AG04450 (cell line): ENCODE measurements at regions not wholly inside any gene's neighbourhood (a gene's known extent, or its start where the extent isn't known, plus 50 kb on each side); places are given as distances from the start of the nearest gene placed in this dataset.

Source experiments
- CTCF ChIA-PET: fragments of 300-600, 350-600 bp; formaldehyde crosslinking; extraction: SDS; loops from one replicate; lab custom pipeline; 2022; ENCODE audit warnings: antibody characterized with exemption, inconsistent platforms; lab: Charles Lee
- POLR2A ChIA-PET: fragments of 350-600 bp; formaldehyde crosslinking; extraction: SDS; loops from one replicate; lab custom pipeline; 2021; ENCODE audit warnings: antibody characterized with exemption, inconsistent platforms; lab: Yijun Ruan, JAX
- DNase-seq: peaks from one replicate; pipeline ENCODE4 v3.0.0-alpha.2; 2011; ENCODE audit warnings: low read depth, low spot score
- H3K27ac ChIP-seq: one replicate; pipeline ENCODE4 v1.5.1; 2012; ENCODE audit warnings: low read depth, low read length, control low read depth
- H3K27me3 ChIP-seq: one replicate; pipeline ENCODE4 v1.6.0; 2012; ENCODE audit warnings: low read length; ENCODE audit not compliant: control insufficient read depth, insufficient read depth
- H3K4me3 ChIP-seq: 2 replicates; pipeline ENCODE4 v1.5.1; 2011; ENCODE audit warnings: mild to moderate bottlenecking, low read depth, low read length, control low read depth
- H3K9me3 ChIP-seq: 2 replicates; pipeline ENCODE4 v1.5.1; 2012; ENCODE audit warnings: low read length; ENCODE audit not compliant: control insufficient read depth, insufficient read depth
- CTCF ChIP-seq: IDR thresholded peaks from 2 replicates; pipeline ENCODE4 v1.5.1; 2011; ENCODE audit warnings: low read depth, low read length, control low read depth, inconsistent platforms

DNA sequence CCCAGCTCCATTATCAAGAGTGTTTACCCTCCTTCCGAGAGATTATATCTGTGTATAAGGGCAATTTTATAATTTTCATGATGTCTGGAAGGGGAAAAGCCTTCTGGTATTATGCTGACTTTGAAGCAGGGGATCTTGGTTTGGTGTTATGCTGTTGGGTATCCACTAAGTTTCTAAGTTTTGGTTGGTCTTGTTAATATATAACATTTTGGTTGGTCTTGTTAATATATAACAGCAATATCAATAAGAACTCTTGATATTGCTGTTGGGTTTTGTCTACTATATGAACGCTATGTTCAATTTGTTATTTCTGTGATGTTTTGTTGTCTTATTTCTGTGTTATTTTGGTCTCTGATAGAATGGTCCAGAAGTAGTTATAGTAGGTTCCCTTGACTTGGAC lies 349.2 kb upstream of the LRFN5 start:
- no peak overlapping the region for H3K4me3 ChIP-seq
- H3K9me3 ChIP-seq, result peaks cover 27% of the 10 kb centered on the region
- no peak for TF ChIP-seq CTCF
- ChIA-PET CTCF (no interaction called here), POLR2A (no interaction called here)
- no peak overlapping the region for H3K27ac ChIP-seq
- no peak for DNase-seq
- H3K27me3 ChIP-seq, result no peaks in the 10 kb centered on the region

DNA sequence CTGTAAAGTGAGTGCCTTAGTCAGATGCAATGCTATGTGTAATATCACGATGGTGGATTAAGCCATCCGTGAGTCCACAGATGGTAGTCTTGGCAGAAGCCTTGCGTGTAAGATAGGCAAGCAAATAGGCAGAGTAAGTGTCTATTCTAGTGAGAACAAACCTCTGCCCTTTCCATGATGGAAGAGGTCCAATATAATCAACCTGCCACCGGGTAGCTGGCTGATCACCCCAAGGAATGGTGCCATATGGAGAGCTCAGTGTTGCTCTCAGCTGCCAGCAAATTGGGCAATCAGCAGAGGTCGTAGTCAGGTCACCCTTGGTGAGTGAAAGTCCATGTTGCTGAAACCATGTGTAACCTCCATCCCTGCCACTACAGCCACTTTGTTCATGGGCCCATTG lies 371.2 kb upstream of the LRFN5 start:
- Histone ChIP-seq H3K9me3 (peaks cover 4% of the 10 kb centered on the region), H3K4me3 (no peak overlapping the region), H3K27me3 (no peaks in the 10 kb centered on the region), H3K27ac (no peak overlapping the region)
- TF ChIP-seq CTCF, result no peak
- ChIA-PET CTCF (no interaction called here), POLR2A (no interaction called here)
- DNase-seq, result no peak

- no peaks in the 10 kb centered on the region; the same call in none of the 2 replicates for H3K9me3 ChIP-seq
- no peak for DNase-seq
- no peak overlapping the region for H3K27ac ChIP-seq
- CTCF ChIA-PET, result no interaction called here
- TF ChIP-seq CTCF, result no peak
- H3K27me3 ChIP-seq, result no peaks in the 10 kb centered on the region
- POLR2A ChIA-PET, result no interaction called here
- H3K4me3 ChIP-seq, result no peak overlapping the region
These were observed 376.0 kb upstream of the LRFN5 start for GRCh38 chr14:41230683-41231082.

- CTCF ChIA-PET, result no interaction called here
- no peaks in the 10 kb centered on the region; the same call in none of the 2 replicates for H3K9me3 ChIP-seq
These were observed 376.9 kb upstream of the LRFN5 start for GRCh38 chr14:41229824-41230223.

GRCh38 chr14:41225433-41225832 lies 381.2 kb upstream of the LRFN5 start:
- Histone ChIP-seq H3K27ac (no peak overlapping the region), H3K27me3 (no peaks in the 10 kb centered on the region), H3K4me3 (no peak overlapping the region), H3K9me3 (peaks cover 3% of the 10 kb centered on the region; the same call in 1 of the 2 replicates)
- CTCF ChIA-PET, result no interaction called here
- TF ChIP-seq CTCF, result no peak
- DNase-seq, result no peak
- POLR2A ChIA-PET, result no interaction called here

More at GRCh38 chr14:41229824-41230223, 376.9 kb upstream of the LRFN5 start:
- TF ChIP-seq CTCF, result no peak
- Histone ChIP-seq H3K4me3 (no peak overlapping the region), H3K27me3 (no peaks in the 10 kb centered on the region), H3K27ac (no peak overlapping the region)
- POLR2A ChIA-PET, result no interaction called here
- DNase-seq, result no peak
